Activated T-cell treated with anti-CD3 and anti-CD28 coated beads for 1 hour (primary cell): ENCODE measurements at regions not wholly inside any gene's neighbourhood (a gene's known extent, or its start where the extent isn't known, plus 50 kb on each side); places are given as distances from the start of the nearest gene placed in this dataset.

Experiments
- DNase-seq: peaks from one replicate; pipeline ENCODE4 v3.0.0-alpha.2; 2020; ENCODE audit warnings: low read depth

- DNase-seq: no peak
Observed at GRCh38 chr3:30222441-30222840, 384.0 kb upstream of the TGFBR2 start.

GRCh38 chr3:30225021-30225420, 381.4 kb upstream of the TGFBR2 start:
- DNase-seq: no peak

GRCh38 chr3:30226601-30227151, 379.7 kb upstream of the TGFBR2 start:
- no peak for DNase-seq

GRCh38 chr3:30227571-30228301, 378.7 kb upstream of the TGFBR2 start:
- no peak for DNase-seq

GRCh38 chr3:30228302-30228631, 378.1 kb upstream of the TGFBR2 start:
- no peak for DNase-seq

- DNase-seq: no peak
Observed at GRCh38 chr3:30231277-30232141, 374.9 kb upstream of the TGFBR2 start.

GRCh38 chr3:30232142-30232541, 374.3 kb upstream of the TGFBR2 start:
- no peak for DNase-seq

GRCh38 chr3:30233913-30234646, 372.3 kb upstream of the TGFBR2 start:
- no peak for DNase-seq

GRCh38 chr3:30236011-30236410, 370.4 kb upstream of the TGFBR2 start:
- DNase-seq: no peak

- DNase-seq: no peak
Observed at GRCh38 chr3:30241721-30242120, 364.7 kb upstream of the TGFBR2 start.

GRCh38 chr3:30245858-30246622, 360.4 kb upstream of the TGFBR2 start:
- no peak for DNase-seq

- no peak for DNase-seq
Observed at GRCh38 chr3:30248423-30248822, 358.0 kb upstream of the TGFBR2 start.

GRCh38 chr3:30252474-30252873, 353.9 kb upstream of the TGFBR2 start:
- no peak for DNase-seq

- DNase-seq: no peak
Observed at GRCh38 chr3:30253832-30254231, 352.6 kb upstream of the TGFBR2 start.

GRCh38 chr3:30256474-30256873, 349.9 kb upstream of the TGFBR2 start:
- DNase-seq: no peak

- DNase-seq: no peak
Observed at GRCh38 chr3:30258426-30259392, 347.7 kb upstream of the TGFBR2 start.

GRCh38 chr3:30259730-30260129, 346.7 kb upstream of the TGFBR2 start:
- no peak for DNase-seq

GRCh38 chr3:30260762-30261161, 345.6 kb upstream of the TGFBR2 start:
- no peak for DNase-seq

- no peak for DNase-seq
Observed at GRCh38 chr3:30263238-30263924, 343.0 kb upstream of the TGFBR2 start.

- DNase-seq: no peak
Observed at GRCh38 chr3:30263925-30264313, 342.5 kb upstream of the TGFBR2 start.
